HG02852 (cell line): ENCODE measurements at regions not wholly inside any gene's neighbourhood (a gene's known extent, or its start where the extent isn't known, plus 50 kb on each side); places are given as distances from the start of the nearest gene placed in this dataset.

Experiments used
- ATAC-seq: cut with Tn5 transposase; IDR thresholded peaks from one replicate; pipeline ENCODE4 v1.9.1; 2021; ENCODE audit warnings: mild to moderate bottlenecking, moderate library complexity; ENCODE audit not compliant: unreplicated experiment

DNA sequence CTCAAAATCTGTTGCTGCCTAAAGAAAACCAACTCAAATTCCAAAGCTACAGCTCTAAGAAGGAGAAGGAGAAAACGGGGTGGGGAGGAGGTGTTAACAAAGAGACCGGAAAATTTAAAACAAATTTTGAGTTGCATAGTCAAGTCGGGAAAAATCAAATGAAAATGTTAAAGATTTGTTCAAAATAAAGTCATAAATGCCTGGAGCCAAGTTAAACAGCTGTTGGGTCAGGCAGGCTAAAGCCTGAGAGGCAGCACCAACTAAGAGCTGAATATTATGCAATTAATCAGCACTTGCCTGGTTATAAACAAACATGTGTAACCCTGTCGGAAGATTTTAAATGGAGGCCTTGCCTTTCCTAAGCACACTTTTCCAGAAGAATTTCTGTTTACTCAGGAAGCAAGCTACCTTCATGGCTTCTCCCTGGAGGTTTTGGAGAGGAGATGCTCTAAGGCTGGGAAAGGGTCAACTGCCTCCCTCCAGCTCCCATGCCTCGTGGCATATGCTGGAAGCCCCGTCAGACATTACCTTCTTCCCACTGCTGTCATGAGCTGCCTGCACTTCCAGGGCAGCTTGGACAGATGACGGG, 270.5 kb downstream of the DMRT2 start:
- no peak for ATAC-seq

DNA sequence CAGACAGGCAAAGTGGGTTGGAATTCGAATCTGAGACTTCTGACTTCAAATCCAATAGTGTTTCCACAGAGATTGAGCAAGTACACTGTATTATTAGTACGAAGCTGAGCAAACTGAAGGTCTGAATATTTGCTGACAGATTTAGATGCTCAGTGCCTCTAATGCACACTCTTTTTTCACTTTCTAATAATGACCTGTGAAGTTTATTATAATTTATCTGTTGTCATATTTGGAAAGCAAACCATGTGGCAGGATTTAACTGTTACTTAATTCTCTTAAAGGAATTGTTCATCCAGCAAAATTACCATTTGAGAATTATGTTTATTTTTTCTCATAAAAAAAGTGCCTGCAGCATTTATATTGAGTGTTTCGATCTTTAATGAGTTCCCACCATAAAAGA, 277.3 kb downstream of the DMRT2 start:
- no peak for ATAC-seq

DNA sequence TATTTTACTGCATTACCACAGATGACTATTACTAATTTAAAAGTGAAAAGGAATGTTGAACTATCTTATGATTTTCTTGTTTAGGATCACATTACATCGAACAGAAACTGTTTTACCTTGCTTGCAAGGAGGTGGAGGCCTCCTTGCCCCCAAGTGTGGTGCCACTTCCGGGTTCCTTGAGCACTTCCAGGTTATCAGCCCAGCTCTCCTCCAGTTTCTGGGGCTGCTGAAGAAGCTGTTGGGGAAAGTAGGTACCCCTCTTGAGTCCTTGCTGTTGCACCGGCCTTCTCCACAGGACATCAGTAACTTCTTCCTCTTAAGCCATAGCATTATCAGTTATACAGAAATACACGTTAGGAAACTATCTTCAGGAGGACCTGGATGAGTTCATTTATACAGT, 278.2 kb downstream of the DMRT2 start:
- ATAC-seq = no peak

DNA sequence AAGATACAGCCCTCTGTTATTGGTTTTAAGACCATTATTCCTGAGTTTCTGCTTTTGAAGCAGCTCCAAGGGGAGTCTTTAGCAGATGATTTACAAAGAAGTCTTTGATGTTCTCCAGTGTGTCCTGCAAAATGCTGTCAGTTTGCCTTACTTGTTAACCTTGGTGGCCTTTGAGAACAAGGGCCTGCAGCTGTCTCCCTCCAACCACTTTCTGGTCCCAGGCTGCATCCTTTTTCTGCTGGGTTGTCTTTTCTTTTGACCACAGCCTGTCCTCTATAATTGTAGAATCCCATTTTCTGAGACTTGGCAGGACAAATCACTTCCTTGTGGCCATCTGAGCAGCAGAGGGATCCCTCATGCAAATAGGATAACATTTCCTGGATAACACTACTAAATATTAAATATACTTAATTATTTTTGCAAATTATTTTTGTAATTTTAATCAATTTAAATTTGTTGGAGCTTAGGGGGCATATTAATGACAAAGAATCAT, 281.4 kb downstream of the DMRT2 start:
- no peak for ATAC-seq

DNA sequence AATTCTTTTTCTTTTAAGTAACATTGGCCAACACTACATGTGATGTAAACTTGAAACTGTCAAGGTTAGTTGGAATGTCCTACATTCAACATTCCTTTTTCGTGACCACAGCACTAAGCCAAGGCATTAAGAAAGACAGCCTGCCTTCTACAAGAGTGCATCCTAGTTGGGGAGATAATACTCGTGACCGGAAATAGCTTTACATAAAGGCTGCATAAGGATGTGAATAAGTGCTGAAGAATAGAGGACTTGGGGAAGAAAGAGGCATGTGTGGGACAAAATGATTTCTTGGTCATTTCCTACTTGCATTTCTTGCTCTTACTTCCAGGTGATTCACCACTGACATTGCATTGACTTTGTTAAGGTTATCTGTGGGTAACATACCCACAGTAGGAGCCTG, 282.0 kb downstream of the DMRT2 start:
- no peak for ATAC-seq

- no peak for ATAC-seq
Measured at GRCh38 chr9:1335174-1335573, 285.0 kb downstream of the DMRT2 start.

DNA sequence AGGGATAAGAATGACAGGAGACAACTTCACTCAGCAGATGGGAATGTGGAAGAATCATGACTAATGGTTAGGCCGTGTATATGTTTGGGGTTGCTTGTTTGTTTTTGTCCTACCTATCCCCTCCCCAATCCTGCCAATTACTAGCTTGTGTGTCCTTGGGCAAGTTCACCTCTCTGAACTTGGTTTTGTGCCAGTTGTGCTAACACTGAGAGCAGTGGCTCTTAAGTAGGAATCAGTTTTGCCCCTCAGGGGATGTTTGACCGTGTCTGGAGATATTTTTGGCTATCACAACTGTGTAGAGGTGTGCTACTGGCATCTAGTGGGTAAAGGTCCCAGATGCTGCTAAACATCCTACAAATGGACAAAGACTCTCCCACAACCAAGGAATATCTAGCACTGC, 287.0 kb downstream of the DMRT2 start:
- no peak for ATAC-seq

DNA sequence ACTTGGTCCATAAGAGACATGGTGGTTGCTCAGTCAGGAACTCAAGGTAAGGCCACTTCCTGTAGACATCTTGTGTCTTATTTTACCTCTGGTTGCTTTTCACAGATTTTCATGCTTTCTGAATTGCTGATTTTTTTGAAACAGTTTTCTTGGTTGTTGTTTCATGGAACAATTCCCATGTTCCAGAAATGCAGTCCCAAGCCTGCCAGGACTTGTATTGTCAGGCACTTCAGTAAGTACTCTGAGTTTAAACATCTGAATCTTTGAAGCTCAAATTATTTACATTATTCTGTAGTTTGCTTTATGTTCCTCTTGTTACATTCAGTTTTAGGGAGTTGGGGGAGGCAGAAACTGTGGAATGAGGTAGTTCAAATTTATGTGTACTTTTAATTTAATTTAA, 290.2 kb downstream of the DMRT2 start:
- no peak for ATAC-seq

- no peak for ATAC-seq
Measured at GRCh38 chr9:1353291-1353690, 303.1 kb downstream of the DMRT2 start.

DNA sequence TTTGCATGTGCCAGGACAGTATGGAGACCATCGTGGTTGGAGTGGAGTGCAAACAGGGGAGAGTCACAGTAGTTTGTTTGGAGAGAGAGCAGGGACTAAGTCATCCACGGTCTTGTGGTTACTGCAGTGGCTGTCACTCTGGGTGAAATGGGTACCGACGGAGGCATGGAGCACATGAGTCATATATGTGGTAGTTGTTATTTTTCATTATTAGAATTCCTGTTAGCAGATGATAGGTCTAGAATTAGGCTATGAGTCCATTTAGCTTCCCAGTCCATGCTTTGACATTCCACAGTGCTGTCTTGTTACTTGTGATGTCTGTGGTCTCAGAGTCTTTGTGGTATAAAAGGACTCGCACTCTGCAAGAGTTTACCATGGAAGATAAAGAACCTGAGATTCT, 303.9 kb downstream of the DMRT2 start:
- no peak for ATAC-seq

GRCh38 chr9:1354606-1355005, 304.4 kb downstream of the DMRT2 start:
- no peak for ATAC-seq

DNA sequence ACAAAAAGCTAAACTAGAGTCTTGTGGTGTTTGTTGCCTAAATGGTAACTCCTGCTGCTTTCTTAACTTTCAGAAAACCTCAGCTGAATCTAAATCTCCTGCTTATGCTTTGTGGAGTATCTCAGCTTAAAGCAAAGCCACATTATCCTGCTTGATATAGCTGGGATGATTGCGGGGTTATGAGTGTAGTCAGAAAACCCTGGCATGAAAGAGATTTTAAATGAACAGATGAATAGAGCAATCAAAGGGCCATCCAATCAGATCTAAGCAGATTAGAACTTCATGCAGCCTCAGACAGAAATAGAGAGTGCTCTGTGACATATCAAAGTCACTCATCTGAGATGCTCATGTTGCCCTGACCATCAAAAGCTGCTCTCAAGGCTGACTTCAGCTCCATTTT, 305.5 kb downstream of the DMRT2 start:
- ATAC-seq = no peak

GRCh38 chr9:1362845-1363244, 312.7 kb downstream of the DMRT2 start:
- no peak for ATAC-seq

DNA sequence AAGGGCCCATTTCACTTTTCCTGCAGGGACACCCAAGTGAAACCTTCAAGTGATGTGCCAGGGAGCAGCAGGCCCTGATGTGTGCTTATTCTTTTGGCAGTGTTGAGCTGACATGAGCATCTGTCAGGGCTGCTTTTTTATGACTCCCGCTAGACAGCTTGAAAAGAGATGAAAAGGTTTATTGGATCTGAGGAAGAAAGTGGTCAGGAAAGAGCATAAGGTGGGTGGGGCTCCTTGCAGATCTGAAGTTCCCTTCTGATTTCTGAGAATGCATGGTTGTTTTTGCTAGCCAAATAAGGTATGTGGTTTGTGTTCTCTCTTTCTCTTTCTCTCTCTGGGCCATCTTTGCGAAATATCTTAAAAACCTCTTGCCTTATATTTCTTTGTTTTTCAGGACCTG, 316.1 kb downstream of the DMRT2 start:
- ATAC-seq = no peak

DNA sequence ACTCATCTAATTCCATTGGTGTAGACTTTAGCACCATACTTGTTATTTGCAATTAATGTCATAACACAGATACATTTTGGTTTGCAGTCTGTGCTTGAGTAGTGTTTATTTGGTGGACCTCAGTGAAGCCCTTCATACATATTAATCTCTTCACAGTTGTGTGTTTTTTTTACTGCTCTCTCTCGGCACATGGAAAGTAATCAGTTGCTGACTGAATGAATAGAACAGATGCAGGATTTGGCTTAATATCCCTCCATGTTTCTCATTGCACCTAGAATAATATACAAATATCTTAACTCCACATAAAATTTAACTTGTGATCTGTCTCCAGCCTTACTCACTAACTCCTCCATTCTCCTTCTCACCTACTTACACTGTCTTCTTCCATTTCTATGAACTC, 319.1 kb downstream of the DMRT2 start:
- ATAC-seq = no peak

GRCh38 chr9:1373445-1373844, 323.3 kb downstream of the DMRT2 start:
- no peak for ATAC-seq

- ATAC-seq = no peak
Measured at GRCh38 chr9:1383899-1384455, 333.8 kb downstream of the DMRT2 start.

DNA sequence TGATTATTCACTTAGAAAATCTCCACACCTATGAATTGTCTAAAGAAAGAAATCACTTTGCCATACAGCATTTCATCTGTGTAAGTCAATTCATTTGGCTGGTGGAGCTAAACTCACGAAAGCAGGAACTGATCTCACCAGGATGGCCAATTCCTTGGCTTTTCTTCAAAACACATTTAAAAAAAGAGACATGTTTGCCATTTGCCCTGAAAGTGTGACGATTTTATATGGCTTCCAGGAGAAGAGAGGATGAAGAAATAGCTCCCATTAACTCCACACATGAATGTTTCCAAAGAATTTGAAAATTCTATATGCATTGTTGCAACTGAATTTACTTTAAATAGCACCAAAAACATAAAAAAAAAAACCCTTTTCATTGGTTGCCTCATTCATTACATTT, 334.7 kb downstream of the DMRT2 start:
- ATAC-seq = no peak

- no peak for ATAC-seq
Measured at GRCh38 chr9:1386420-1386819, 336.3 kb downstream of the DMRT2 start.

GRCh38 chr9:1388216-1388615, 338.1 kb downstream of the DMRT2 start:
- ATAC-seq = no peak

GRCh38 chr9:1400983-1401382, 350.8 kb downstream of the DMRT2 start:
- ATAC-seq = no peak

GRCh38 chr9:1404940-1405339, 354.8 kb downstream of the DMRT2 start:
- ATAC-seq = no peak

DNA sequence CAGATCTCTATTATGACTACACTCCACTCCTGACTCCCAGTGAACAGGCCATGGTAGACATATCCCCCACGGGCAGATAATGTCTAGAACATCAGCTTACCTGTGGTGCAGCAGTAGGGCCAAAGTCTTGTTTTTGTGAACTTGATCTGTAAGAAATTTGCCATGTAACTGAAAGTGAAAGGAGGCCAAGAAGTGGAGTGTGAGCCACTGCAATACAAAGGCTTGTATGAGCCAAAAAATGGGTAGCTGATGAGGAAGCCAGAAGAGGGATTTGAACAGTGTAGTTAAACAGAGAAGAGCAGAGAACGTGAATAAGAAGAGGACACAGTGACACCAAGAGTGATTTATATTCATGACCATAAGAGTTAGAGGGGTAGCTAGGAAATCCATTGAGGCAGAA, 361.7 kb downstream of the DMRT2 start:
- ATAC-seq = no peak
